Fibroblast of gingiva (primary cell): ENCODE measurements at regions not wholly inside any gene's neighbourhood (a gene's known extent, or its start where the extent isn't known, plus 50 kb on each side); places are given as distances from the start of the nearest gene placed in this dataset.
A peak's percentile ranks its signal among the peaks of the same experiment; 100 is the strongest.
"Not testable (repeated sequence)": the region's sequence is repeated elsewhere in the genome, so short reads cannot be mapped to it uniquely, and the experiment has no call there.

Experiments used
- DNase-seq: peaks from one replicate; pipeline ENCODE4 v3.0.0-alpha.2; 2011; ENCODE audit warnings: low read depth

- DNase-seq = not testable (repeated sequence)
Measured at GRCh38 chr15:75792236-75792635, 51.0 kb upstream of the UBE2Q2 start.

GRCh38 chr15:75791337-75791713 is 51.9 kb upstream of the UBE2Q2 start:
- no peak for DNase-seq

- DNase-seq = no peak
Measured at GRCh38 chr15:75790631-75791336, 52.5 kb upstream of the UBE2Q2 start.

GRCh38 chr15:75786575-75786947 is 56.7 kb upstream of the UBE2Q2 start:
- DNase-seq = no peak

GRCh38 chr15:75785771-75786574 is 57.3 kb upstream of the UBE2Q2 start:
- DNase-seq = no peak

GRCh38 chr15:75784511-75785480 is 58.5 kb upstream of the UBE2Q2 start:
- DNase-seq = not testable (repeated sequence)

- DNase-seq = not testable (repeated sequence)
Measured at GRCh38 chr15:75783566-75783965, 59.7 kb upstream of the UBE2Q2 start.

GRCh38 chr15:75782926-75783325 is 60.3 kb upstream of the UBE2Q2 start:
- no peak for DNase-seq

- not testable (repeated sequence) for DNase-seq
Measured at GRCh38 chr15:75780995-75781394, 62.3 kb upstream of the UBE2Q2 start.

- DNase-seq = no peak
Measured at GRCh38 chr15:75779504-75779903, 63.7 kb upstream of the UBE2Q2 start.

- peak; percentile 21 for DNase-seq
Measured at GRCh38 chr15:75776871-75777610, 64.4 kb upstream of the CSPG4 start.

- DNase-seq = peak; percentile 11
Measured at GRCh38 chr15:75776065-75776423, 63.4 kb upstream of the CSPG4 start.

- DNase-seq = no peak
Measured at GRCh38 chr15:75775296-75776064, 62.8 kb upstream of the CSPG4 start.

- DNase-seq = not testable (repeated sequence)
Measured at GRCh38 chr15:75773974-75774373, 61.3 kb upstream of the CSPG4 start.

- not testable (repeated sequence) for DNase-seq
Measured at GRCh38 chr15:75771054-75771453, 58.4 kb upstream of the CSPG4 start.

GRCh38 chr15:75770131-75770530 is 57.5 kb upstream of the CSPG4 start:
- DNase-seq = no peak

- DNase-seq = not testable (repeated sequence)
Measured at GRCh38 chr15:75768526-75768925, 55.9 kb upstream of the CSPG4 start.

- DNase-seq = not testable (repeated sequence)
Measured at GRCh38 chr15:75765551-75766305, 53.1 kb upstream of the CSPG4 start.

- not testable (repeated sequence) for DNase-seq
Measured at GRCh38 chr15:75764845-75765550, 52.4 kb upstream of the CSPG4 start.
